GM19463 (cell line): ENCODE measurements at regions not wholly inside any gene's neighbourhood (a gene's known extent, or its start where the extent isn't known, plus 50 kb on each side); places are given as distances from the start of the nearest gene placed in this dataset.
"Not testable (repeated sequence)": the region's sequence is repeated elsewhere in the genome, so short reads cannot be mapped to it uniquely, and the experiment has no call there.

Source experiments
- ATAC-seq: cut with Tn5 transposase; IDR thresholded peaks from one replicate; pipeline ENCODE4 v1.9.1; 2021; ENCODE audit warnings: mild to moderate bottlenecking, moderate library complexity; ENCODE audit not compliant: unreplicated experiment

DNA sequence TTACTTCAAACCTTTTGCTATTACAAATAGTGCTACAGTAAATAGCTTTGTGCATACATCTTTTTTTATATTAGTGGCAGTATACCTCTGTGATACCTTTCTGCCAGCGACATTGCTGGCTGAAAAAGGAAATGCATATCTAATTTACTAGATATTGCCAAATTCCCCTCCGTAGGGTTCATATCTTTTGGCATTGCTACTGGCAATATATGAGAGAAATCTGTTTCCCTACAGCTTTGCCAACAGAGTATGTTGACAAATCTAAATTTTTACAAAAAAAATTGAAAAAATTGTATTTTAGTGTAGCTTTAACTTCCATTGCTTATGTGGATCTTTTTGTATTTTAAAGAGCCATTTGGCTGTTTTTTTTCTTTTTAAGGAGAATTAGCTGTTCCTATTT is 426.7 kb downstream of the TRIB2 start:
- no peak for ATAC-seq

DNA sequence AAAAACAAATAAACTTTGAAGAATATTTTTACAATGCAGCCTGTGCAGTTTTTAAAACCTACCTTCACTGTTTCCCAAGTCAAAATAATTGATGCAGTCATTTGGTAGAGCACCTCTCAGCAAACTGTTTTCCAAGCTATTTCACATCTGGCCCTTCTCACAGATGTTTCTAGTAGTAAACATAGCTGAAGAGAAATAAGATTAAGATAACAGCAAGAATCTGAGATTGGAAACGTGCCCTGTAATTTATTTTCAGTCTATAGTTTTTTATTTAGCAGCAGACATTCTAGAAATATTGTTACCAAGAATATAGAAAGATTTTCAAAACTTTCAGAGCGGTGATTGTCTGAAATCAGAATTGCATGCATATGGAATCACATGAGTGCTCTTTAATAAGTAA is 440.2 kb downstream of the TRIB2 start:
- ATAC-seq: no peak

DNA sequence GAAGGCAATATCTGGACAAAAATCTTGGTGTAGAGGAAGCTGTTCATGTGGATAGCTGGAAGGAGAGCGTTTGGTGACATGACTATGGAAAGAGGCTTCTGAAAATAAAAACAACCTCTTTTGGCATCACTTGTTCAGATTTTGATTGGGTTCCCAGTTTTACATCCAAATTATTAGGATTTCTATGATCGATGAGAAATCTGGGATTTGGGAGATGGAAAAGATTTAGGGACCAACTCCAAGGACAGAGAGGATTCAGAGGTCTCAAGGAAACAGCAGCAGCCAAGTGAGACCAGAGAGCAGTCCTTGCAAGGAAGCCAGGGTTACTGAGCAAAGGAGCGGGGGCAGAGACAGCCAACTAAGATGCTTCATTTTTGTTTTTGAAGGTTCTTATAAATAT is 441.7 kb downstream of the TRIB2 start:
- no peak for ATAC-seq

DNA sequence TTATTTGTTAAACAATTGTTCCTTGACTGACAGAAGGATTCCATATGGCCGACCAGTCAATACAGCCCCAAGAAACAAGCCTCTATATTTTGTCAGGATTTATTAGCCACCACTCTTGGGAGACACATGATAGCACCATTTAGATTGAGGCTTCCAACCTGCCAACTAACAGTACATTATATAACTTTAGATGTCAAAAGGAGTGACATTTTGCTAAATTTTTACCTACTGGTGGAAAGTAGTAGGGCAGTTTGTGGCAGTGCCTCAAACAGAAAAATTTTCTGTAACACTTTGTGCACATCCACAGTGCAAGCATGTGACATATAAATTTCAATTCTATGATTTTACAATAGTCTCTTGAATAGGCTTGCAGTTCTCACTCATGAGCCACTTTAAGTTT is 464.0 kb downstream of the TRIB2 start:
- no peak for ATAC-seq

DNA sequence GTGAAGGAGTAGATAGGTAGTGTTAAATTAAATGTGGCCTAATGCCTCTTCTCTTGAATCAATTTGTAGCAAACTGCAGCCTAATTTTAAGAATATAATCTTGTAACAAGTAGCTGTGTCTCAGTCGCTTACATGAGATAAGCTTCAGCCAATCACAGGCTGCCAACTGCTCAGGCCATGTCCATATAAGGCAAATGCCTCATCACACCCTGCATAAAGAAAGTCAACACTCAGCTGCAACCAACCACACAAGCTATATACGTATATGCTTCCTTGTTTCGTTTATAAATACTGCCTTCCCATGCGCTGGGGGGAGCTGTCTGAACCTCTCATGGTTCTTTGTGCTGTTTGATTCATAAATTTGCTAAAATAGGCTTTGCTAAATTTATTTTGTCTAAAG is 476.3 kb downstream of the TRIB2 start:
- ATAC-seq: peak; percentile 84

DNA sequence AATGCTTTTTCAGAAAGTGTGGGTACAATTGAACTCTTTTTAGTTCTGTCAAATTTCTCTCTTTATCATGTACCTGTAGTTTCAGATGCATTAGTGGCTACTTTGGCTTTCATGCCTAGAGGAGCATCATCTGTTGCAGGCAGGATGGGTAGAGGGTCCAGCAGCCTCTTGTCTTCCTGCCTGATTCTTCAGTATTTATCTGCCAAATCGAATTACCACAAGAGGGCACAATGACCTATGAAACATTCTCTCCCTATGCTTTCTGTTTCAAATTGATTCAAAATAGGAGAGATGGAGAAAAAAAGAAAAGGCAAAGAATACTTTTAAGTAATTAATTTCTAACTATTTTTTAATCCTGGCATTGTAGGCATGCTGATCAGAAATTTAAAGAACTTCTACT is 477.2 kb downstream of the TRIB2 start:
- peak; percentile 70 for ATAC-seq

DNA sequence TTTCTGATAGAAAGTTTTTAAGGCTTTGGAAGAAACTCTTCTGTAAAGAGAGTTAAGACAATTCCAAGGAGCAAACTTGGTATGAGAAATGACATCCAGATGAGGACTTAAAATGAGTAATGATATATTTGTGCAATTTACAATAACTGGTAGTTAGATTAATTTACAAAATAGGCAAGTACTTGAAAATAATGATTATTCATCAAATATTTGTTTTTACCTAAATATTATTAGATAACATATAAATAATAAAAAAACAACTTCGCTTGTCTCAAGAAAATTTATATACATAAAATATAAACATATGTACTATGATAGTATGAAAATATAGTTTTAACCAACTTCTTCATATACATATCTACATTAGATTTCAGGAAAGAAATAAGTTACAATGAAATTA is 478.5 kb downstream of the TRIB2 start:
- no peak for ATAC-seq

DNA sequence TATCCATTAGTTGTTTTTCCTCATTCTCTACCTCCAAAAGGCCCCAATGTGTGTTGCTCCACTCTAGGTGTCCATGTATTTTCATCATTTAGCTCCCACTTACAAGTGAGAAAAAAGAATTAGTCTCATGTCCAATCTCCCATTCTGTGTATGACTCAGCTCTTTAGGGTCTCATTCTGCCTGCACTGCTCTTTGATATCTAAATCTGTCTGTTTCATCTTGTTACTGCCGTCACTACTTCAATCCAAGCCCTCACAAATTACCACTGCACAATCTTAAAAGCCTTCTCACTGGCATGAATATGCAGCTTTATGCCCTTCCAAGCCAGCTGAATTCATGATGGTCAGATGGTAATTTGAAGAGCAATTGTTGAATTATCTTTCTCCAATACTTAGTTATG is 480.5 kb downstream of the TRIB2 start:
- ATAC-seq: no peak

DNA sequence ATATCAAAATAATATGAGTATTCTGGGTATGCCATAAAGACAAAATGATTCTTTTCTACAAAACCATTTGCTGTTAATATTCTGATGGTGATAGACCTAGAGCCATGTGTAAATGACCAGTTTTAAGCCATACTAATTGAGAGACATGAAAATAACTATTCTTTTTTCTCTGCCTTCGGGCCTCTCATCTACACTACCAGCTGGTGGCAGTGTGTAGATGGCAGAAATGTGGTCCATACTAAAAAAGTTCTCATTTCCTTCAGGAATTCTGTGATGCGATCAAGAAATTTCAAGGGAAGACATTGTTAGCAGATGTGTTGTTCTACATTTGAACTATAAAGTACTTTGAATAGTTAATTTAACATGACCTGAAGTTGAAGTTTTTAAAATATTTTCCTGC is 485.2 kb downstream of the TRIB2 start:
- ATAC-seq: no peak

DNA sequence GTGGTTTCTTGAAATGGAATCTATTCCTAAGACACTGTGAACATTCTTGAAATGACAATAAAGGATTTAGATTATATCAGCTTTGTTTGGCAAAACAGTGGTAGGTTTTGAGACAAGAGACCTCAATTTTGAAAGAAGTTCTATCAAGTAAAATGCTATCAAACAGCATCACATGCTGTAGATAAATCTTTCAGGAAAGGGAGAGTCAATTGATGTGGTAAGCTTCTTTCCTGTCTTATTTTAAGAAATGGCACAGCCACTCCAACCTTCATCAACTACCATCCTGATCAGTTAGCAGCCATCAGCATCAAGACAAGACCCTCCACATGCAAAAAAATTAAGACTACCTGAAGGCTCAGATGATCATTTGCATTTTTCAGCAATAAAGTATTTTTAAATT is 495.4 kb downstream of the TRIB2 start:
- ATAC-seq: no peak

DNA sequence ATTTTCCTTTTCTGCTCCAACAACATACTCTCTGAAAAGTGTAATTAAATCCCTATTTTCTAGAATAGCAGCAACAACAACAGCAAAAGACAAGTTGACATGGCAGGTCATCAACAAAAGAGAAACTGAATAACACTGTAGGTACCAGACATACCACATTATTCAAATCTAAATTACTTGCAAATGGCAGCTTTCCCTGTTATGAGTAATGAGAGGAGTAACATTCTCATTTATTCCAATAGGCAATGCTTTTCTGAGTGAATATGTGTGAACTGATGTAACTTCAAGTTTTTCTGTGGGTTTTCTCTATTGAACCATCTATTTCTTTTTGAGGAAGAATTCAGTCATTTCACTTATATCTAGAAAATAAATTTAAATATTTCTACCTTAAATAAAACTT is 501.5 kb downstream of the TRIB2 start:
- ATAC-seq: no peak

DNA sequence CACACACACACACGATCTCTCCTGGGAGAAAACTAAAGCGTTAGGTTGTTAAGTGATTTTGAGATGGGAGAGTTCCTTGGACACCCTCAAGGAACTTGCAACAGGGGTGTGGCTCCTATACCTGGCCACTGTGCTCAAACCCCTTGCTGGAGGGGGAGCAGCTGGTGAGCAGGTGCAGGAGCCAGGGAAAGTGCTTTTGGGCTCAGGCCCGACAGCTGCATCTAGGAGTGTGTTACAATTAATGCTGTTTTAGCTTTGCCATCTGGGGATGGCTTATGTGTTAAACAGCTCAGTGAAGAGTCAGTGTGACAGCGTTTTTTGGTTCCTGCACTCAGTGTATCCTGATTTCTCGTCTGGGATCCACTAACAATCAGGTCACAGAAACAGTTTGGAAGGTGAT is 510.8 kb downstream of the TRIB2 start:
- no peak for ATAC-seq

DNA sequence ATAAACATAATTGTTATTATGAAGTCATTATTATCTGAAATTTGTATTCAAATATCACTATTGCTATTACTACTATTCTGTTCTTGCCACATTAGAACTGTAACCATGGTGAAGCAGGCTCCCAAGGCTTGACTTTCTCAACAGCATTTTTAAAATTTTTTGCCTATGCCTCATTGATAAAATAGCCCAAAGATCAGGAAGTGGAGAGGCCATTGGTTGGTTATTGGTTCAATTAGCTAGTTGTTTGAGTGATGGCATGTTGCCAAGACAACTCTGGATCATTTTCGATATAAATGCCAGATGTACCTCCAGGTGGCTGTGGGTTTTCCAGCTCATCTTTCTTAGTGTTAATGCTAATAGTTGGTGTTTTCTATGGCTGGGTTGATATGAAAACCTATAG is 513.5 kb downstream of the TRIB2 start:
- no peak for ATAC-seq

DNA sequence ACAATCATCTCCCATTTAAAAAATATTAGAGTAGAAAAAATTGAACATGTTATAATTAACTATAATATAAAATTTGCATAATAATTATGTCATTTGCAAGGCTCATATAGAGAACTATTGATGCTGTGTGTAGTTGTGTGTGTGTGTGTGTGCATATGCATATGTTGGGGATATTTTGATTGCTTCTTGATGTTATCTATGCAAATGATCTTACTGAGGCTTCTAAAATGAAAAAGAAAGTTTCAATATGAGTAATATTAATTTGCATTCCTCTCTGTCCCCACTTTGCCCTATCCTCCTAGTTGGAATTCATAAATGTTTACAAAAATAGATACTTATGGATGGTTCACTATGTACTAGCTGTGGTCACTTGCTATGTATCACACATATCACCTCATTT is 523.3 kb downstream of the TRIB2 start:
- ATAC-seq: no peak

DNA sequence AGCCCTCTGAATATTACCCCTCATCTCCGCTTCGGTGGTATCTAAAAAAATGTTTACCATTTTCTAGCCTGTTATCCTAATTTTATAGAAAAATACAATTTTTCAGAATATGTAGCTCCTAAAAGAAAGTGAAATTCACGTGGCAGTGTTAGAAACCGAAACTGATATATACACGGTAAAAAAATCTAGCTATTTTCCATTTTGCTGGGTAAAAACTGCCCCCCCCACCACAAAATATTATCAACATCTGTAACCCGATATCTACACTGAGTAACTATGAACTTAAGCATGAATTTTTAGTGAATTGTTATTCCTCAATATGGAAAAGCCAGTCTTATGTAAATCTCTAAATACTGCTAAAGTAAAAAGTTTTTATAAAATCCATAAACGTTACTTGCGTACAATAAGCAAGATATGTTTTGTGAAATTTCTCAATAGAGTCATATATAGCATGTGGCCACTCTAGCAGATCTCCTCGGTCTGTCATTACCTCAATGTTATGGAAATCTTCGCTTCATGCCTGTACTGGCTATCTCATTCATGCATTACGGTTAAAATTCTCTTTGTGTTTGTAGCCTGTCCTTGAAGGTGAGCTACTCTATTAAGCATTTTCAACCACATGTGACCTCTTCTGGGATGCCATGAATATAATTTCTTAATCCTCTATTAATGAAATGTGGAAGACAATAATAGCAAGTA is 524.2 kb downstream of the TRIB2 start:
- ATAC-seq: peak; percentile 55

DNA sequence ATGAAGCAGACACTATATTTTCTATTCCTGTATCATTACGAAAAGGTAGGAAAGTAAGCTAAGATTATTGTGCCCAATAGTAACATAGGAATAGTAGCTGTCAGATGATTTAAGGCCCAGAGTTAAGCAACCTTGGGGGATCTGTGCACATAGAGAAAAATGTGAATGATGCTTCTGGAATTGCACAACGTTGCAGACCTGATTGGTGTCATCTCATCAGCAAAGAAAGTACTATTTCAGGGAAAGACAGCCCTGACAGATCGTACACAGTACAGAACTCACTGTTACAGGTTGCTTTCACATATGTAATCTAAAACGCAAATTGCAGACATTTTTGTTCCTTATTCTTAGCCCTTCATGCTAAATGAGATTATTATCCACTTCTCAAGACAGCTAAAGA is 535.9 kb downstream of the TRIB2 start:
- no peak for ATAC-seq

DNA sequence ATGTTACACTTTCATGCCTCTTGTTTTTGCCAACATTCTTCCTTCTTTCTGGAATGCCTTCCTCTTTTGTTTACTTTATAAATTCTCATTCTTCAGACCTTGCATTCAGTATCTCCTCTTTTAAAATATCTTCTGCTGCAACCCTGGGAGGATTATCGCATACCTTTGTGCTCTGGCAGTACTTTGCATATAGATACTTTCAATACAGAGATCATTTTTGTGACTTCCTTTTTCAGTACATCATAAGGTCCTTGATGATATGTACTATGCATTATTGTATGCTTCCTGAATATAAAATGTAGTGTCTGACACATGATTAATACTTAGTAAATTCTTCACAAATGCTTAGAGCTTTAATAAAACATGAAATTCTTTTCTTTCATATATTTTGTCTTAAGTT is 538.7 kb downstream of the TRIB2 start:
- no peak for ATAC-seq

DNA sequence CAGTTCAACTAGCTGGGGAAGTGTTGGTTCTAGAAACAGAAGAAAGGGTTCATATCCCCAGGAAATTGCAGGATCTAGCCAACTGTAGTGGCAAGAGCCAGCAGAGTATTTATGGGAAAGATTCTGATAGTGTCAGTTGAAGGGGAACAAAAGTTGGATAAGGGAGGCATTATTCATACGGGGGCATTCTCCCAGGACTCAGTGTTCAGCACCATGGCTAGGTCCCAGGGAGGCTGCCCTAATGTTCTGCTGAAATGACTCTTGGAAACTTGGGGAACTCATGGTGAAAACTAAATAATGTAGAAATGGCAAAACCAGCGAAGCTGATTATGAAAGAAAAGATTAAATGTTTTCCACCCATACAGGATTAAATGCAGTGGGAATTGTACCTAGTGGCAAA is 543.7 kb downstream of the TRIB2 start:
- no peak for ATAC-seq

DNA sequence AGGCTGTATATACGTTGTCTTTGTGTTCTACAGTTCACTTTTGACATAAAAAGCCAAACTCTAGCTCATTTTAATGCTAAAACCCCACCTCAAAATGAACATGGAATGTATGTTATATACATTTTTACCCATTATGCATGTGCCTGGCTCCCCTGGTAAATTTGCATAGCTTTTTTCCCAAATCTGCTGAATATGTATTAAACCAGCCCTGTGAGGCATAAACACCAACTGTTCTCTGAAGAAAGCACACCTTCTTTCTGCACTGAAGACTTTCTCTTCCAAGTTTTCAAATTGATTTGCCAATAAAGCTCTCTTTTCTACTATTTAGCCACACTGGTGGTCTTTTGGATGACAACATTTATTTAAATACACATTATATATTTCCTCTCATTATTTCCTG is 549.4 kb downstream of the TRIB2 start:
- ATAC-seq: no peak

DNA sequence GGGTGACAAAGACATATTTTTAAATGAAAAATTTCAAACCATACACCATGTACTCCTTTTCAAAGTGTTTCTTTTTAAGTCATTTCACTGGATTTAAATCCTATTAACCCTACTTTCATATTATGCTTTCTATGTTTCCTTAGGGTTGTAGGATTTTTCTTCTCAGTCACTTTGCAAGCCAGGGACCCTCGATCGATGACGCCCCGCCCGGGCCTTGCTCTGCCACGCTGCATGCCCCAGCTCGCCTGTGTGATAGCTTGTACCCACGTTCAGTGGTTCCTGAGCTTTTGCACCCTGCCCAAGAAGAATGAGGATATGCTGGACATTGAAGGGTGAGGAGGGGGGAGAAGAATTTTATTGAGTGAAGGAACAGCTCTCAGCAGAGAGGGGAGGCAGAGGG is 568.0 kb downstream of the TRIB2 start:
- ATAC-seq: no peak

DNA sequence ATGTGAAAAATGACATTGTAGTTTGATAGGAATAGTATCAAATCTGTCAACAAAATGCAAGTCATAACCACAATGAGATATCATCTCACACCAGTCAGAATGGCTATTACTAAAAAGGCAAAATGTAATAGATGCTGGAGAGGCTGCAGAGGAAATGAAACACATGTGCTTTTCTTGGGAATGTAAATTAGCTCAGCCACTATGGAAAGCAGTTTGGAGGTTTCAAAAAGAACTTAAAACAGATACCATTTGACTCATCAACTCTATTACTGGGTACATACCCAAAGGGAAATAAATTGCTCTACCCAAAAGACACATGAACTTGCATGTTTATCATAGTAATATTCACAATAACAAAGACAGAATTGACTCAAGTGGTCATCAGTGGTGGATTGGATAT is 572.6 kb downstream of the TRIB2 start:
- peak; percentile 54 for ATAC-seq

DNA sequence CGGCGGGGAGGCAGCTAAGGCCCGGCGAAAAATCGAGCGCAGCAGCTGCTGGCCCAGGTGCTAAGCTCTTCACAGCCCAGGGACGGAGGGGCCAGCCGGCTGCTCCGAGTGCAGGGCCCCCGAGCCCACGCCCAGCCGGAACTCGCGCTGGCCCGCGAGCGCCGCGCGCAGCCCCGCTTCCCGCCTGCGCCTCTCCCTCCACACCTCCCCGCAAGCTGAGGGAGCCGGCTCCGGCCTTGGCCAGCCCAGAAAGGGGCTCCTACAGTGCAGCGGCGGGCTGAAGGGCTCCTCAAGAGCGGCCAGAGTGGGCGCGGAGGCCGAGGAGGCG is 591.7 kb downstream of the TRIB2 start:
- not testable (repeated sequence) for ATAC-seq

DNA sequence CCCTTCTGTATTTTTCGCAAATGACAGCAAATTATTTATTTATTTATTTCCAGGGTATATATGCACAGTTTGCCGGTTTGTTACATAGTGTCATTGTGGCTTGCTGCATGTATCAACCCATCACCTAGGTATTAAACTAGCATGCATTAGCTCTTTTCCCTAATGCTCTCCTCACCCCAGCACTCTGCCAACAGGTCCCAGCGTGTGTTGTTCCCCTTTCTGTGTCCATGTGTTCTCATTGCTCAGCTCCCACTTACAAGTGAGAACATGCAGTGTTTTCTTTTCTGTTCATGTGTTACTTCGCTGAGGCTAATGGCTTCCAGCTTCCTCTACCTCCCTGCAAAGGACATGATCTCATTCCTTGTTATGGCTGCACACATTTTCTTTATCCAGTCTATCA is 592.3 kb downstream of the TRIB2 start:
- ATAC-seq: no peak

DNA sequence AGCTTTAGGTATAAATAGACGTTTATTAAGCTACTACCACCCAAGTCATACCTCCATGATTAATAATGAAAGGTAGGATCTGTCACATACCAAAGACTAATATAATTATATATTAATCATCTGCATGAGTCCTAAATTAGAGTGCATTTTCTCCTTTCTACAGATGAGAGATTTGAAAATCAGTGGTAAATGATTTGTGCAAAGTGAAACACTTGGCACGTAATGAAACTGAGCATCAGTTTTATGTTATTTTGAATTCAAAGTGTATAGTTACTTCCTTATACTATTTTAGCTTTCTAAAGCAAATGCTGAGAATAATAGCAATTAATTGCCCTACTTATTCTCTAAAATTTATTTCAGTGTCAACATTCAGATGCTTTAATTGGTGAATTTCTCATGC is 615.3 kb downstream of the TRIB2 start:
- ATAC-seq: no peak
